GM12892 (cell line): ENCODE measurements at regions not wholly inside any gene's neighbourhood (a gene's known extent, or its start where the extent isn't known, plus 50 kb on each side); places are given as distances from the start of the nearest gene placed in this dataset.

Experiments used
- POLR2A ChIP-seq: IDR thresholded peaks from 2 replicates; pipeline ENCODE4 v1.6.1; 2011; ENCODE audit warnings: low read depth, low read length, control low read depth
- POLR2AphosphoS5 ChIP-seq: IDR thresholded peaks from 2 replicates; pipeline ENCODE4 v1.6.1; 2011; ENCODE audit warnings: low read depth, low read length, control low read depth
- TAF1 ChIP-seq: IDR thresholded peaks from 2 replicates; pipeline ENCODE4 v1.6.1; 2011; ENCODE audit warnings: low read depth, mild to moderate bottlenecking, control low read depth, low read length, borderline replicate concordance

DNA sequence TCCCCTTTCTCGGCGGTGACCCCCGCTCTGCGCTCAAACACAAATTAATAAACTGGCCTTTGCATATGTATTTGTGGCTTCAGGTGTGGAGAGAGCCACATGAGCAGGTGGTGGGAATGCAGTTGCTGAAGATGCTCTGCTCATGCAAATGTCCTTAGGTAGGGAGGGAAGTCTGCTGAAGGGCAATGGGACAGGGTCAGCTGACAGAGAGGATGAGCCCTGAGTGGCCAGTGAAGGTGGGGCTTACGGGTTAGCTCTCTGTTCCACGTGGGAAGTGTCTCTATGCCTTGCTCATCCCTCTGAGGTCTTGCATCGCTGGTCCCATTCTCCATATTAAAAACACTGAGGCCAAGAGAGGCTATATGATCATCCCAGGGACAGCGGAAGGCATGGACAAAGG, 74.2 kb upstream of the CCL1 start:
- TF ChIP-seq POLR2AphosphoS5 (no peak), POLR2A (no peak), TAF1 (no peak)
